ENCODE measurements at regions not wholly inside any gene's neighbourhood (a gene's known extent, or its start where the extent isn't known, plus 50 kb on each side); places are given as distances from the start of the nearest gene placed in this dataset.

DNA sequence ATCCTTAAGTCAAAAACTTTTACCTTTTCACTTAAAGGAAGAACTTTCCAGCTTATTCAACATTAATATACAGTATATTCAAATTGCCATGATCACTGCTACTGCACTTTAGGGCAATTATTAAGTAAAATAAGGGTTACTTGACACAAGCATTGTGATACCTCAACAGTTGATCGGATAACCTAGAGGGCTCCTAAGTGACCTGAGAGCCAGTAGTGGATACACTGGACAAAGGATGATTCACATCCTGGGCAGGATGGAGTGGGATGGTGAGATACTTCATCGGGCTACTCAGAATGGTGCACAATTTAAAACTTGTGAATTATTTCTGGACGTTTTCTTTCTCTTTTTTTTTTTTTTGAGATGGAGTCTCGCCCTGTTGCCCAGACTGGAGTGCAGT lies 54.5 kb upstream of the PPM1J start:
- TF ChIP-seq, protein P1, sequence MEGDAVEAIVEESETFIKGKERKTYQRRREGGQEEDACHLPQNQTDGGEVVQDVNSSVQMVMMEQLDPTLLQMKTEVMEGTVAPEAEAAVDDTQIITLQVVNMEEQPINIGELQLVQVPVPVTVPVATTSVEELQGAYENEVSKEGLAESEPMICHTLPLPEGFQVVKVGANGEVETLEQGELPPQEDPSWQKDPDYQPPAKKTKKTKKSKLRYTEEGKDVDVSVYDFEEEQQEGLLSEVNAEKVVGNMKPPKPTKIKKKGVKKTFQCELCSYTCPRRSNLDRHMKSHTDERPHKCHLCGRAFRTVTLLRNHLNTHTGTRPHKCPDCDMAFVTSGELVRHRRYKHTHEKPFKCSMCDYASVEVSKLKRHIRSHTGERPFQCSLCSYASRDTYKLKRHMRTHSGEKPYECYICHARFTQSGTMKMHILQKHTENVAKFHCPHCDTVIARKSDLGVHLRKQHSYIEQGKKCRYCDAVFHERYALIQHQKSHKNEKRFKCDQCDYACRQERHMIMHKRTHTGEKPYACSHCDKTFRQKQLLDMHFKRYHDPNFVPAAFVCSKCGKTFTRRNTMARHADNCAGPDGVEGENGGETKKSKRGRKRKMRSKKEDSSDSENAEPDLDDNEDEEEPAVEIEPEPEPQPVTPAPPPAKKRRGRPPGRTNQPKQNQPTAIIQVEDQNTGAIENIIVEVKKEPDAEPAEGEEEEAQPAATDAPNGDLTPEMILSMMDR (IDR thresholded peaks at IDR 0.05), result no peak

DNA sequence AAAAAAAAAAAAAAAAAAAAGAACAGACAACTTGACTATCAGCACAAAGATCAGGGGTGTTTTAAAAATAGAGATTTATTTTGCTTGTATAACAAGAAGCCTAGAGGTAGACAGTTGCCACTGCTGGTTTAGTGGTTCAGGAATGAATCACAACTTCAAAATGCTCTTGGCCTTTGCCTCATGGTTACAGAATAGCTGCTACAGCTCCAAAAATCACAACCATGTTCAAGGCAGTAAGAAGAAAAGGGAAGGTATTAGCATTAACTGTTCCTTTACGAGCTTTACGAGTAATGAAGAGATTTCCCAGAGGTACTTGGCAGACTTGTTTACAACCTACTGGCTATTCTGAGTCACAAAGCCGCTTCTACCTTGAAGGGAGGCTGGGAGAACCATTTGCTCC lies 52.5 kb upstream of the PPM1J start:
- TF ChIP-seq, protein P1 (IDR thresholded peaks at IDR 0.05), result no peak

Measured in LNCAP (cell line).